HCT116 (cell line): ENCODE measurements at regions not wholly inside any gene's neighbourhood (a gene's known extent, or its start where the extent isn't known, plus 50 kb on each side); places are given as distances from the start of the nearest gene placed in this dataset.

Experiments used
- ATAC-seq: fragments of 200-7000 bp; cut with Tn5 transposase; 2 replicates; pipeline ENCODE4 v1.9.1; 2020; ENCODE audit warnings: mild to moderate bottlenecking, moderate library complexity
- BruUV-seq: library from RNA; stranded (reverse); fragments of 400-500 nt; replicated peaks from 2 replicates; lab custom pipeline; 2021; lab: Mats Ljungman, UMichigan
- CTCF ChIA-PET: fragments of 300-600 bp; sonication (Branson Sonifier 250); formaldehyde crosslinking; loops from one replicate; lab custom pipeline; 2021; ENCODE audit warnings: antibody characterized with exemption; lab: Charles Lee
- POLR2A ChIA-PET: fragments of 300-600, 350-600 bp; sonication (Branson Sonifier 250); formaldehyde crosslinking; loops from one replicate; lab custom pipeline; 2021; ENCODE audit warnings: antibody characterized with exemption; lab: Charles Lee
- RAD21 ChIA-PET, 2 experiments: fragments of 300-600 bp; sonication (Branson Sonifier 250); formaldehyde crosslinking; loops; one replicate each; lab custom pipeline; 2023; ENCODE audit warnings: low total read pairs in 2 of 2; ENCODE audit not compliant: uncharacterized antibody in 2 of 2, unreplicated experiment in 2 of 2, low non-redundant PET in 1 of 2; lab: Charles Lee
- DNase-seq: peaks from one replicate; pipeline ENCODE4 v3.0.0-alpha.2; 2010; ENCODE audit warnings: low read depth, low spot score
- H2AFZ ChIP-seq: fragments of 200-600 bp; shearing (Covaris generic), sonication (generic); 2 replicates; pipeline ENCODE4 v1.6.1; 2017; ENCODE audit warnings: low read depth, mixed run types, mixed read lengths, antibody characterized with exemption, low read length; ENCODE audit not compliant: poor library complexity, severe bottlenecking
- H3K27ac ChIP-seq: 2 replicates; pipeline ENCODE4 v1.5.1; 2012; ENCODE audit warnings: low read depth, low read length
- H3K27me3 ChIP-seq: fragments of 200-600 bp; sonication (generic); 2 replicates; pipeline ENCODE4 v1.6.1; 2016; ENCODE audit warnings: mixed run types, low read length, mixed read lengths; ENCODE audit not compliant: insufficient read depth
- H3K36me3 ChIP-seq, 2 experiments: fragments of 200-500 bp in 1 of 2; fragments of 200-600 bp in 1 of 2; sonication (Bioruptor generic) in 1 of 2; sonication (generic) in 1 of 2; 2 replicates each; pipeline versions ENCODE4 v1.5.1 to v1.6.1; 2014 to 2016; ENCODE audit warnings: low read length in 2 of 2, inconsistent platforms in 1 of 2, mixed read lengths in 1 of 2, mixed run types in 1 of 2; ENCODE audit not compliant: insufficient read depth in 2 of 2, control insufficient read depth in 1 of 2
- H3K4me1 ChIP-seq, 2 experiments: fragments of 200-600 bp in 1 of 2; sonication (generic) in 1 of 2; 2 replicates each; pipeline versions ENCODE4 v1.5.1 to v1.6.1; 2012 to 2017; ENCODE audit warnings: low read length in 2 of 2, inconsistent platforms in 1 of 2, mild to moderate bottlenecking in 1 of 2, mixed read lengths in 1 of 2, mixed run types in 1 of 2, moderate library complexity in 1 of 2; ENCODE audit not compliant: insufficient read depth in 2 of 2, control insufficient read depth in 1 of 2
- H3K4me2 ChIP-seq: fragments of 200-600 bp; sonication (generic); 2 replicates; pipeline ENCODE4 v1.6.1; 2017; ENCODE audit warnings: mixed run types, low read length, mixed read lengths
- H3K4me3 ChIP-seq, 2 experiments: fragments of 200-600 bp in 1 of 2; sonication (generic) in 1 of 2; replicated peaks in 1 of 2; 2 replicates each; pipeline ENCODE4 v1.5.1; 2011 to 2016; ENCODE audit warnings: low read length in 2 of 2, control low read depth in 1 of 2, low read depth in 1 of 2, mild to moderate bottlenecking in 1 of 2, mixed read lengths in 1 of 2, mixed run types in 1 of 2
- H3K79me2 ChIP-seq: fragments of 200-600 bp; sonication (generic); 2 replicates; pipeline ENCODE4 v1.6.1; 2017; ENCODE audit warnings: mild to moderate bottlenecking, mixed run types, low read length, moderate library complexity, mixed read lengths; ENCODE audit not compliant: insufficient read depth
- H3K9ac ChIP-seq: fragments of 200-600 bp; sonication (generic); 2 replicates; pipeline ENCODE4 v1.6.1; 2016; ENCODE audit warnings: low read length, mixed read lengths
- H3K9me2 ChIP-seq: fragments of 200-600 bp; sonication (generic), shearing (Covaris generic); 2 replicates; pipeline ENCODE4 v1.6.1; 2017; ENCODE audit warnings: mixed run types, mild to moderate bottlenecking, moderate library complexity; ENCODE audit not compliant: insufficient read depth
- H3K9me3 ChIP-seq, 2 experiments: fragments of 200-500 bp in 1 of 2; fragments of 200-600 bp in 1 of 2; sonication (Bioruptor generic) in 1 of 2; sonication (generic) in 1 of 2; 2 replicates each; pipeline ENCODE4 v1.6.1; 2014 to 2017; ENCODE audit warnings: low read length in 2 of 2, mixed read lengths in 2 of 2, inconsistent platforms in 1 of 2, low read depth in 1 of 2, mild to moderate bottlenecking in 1 of 2, mixed run types in 1 of 2, moderate library complexity in 1 of 2; ENCODE audit not compliant: control insufficient read depth in 1 of 2, insufficient read depth in 1 of 2
- H4K20me1 ChIP-seq: fragments of 200-600 bp; sonication (generic), shearing (Covaris generic); 2 replicates; pipeline ENCODE4 v1.6.1; 2017; ENCODE audit warnings: mixed run types, mild to moderate bottlenecking, moderate library complexity; ENCODE audit not compliant: insufficient read depth
- CEBPB ChIP-seq: IDR thresholded peaks from 2 replicates; pipeline ENCODE4 v1.6.1; 2012; ENCODE audit warnings: low read depth
- EGR1 ChIP-seq: IDR thresholded peaks from 2 replicates; pipeline ENCODE4 v1.6.1; 2012; ENCODE audit warnings: low read depth
- ELF1 ChIP-seq: IDR thresholded peaks from 2 replicates; pipeline ENCODE4 v1.6.1; 2012; ENCODE audit warnings: low read depth, borderline replicate concordance
- MAX ChIP-seq: IDR thresholded peaks from 2 replicates; pipeline ENCODE4 v1.6.1; 2012
- RAD21 ChIP-seq: IDR thresholded peaks from 2 replicates; pipeline ENCODE4 v1.6.1; 2012; ENCODE audit warnings: low read depth, mild to moderate bottlenecking
- SIN3A ChIP-seq: IDR thresholded peaks from 2 replicates; pipeline ENCODE4 v1.6.1; 2012; ENCODE audit warnings: low read depth
- SP1 ChIP-seq: IDR thresholded peaks from 2 replicates; pipeline ENCODE4 v1.6.1; 2012; ENCODE audit warnings: low read depth
- ZFX ChIP-seq: fragments of 450-650 bp; IDR thresholded peaks from 2 replicates; pipeline ENCODE4 v1.6.1; 2017
- intact Hi-C: fragments of 100-400 bp; cut with micrococcal nuclease; formaldehyde crosslinking; loops from 2 replicates; pipeline ENCODE4 v1.10.0; 2022

DNA sequence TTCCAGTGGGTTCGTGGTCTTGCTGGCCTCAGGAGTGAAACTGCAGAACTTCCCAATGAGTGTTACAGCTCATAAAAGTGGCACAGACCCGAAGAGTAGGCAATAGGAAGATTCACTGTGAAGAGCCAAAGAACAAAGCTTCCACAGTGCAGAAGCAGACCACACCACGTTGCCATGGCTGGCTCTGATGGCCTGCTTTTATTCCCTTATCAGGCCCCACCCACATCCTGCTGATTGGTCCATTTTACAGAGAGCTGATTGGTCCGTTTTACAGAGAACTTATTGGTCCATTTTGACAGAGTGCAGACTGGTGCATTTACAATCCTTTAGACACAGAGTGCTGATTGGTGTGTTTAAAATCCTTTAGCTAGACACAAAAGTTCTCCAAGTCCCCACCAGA lies 131.4 kb upstream of the CHRM3 start:
- no TSS peak for BruUV-seq
- H3K4me2 ChIP-seq = no peak overlapping the region
- intact Hi-C loops = no loop called here
- H3K4me1 ChIP-seq = no peaks in the 10 kb centered on the region
- TF ChIP-seq MAX = no peak
- no peak for DNase-seq
- no peak for ATAC-seq
- H3K4me3 ChIP-seq = no peak overlapping the region
- no peak overlapping the region for H3K27ac ChIP-seq
- no peaks in the 10 kb centered on the region for H3K9me2 ChIP-seq
- H3K9me3 ChIP-seq = peaks cover 8 to 25% of the 10 kb centered on the region in 2 experiments; a peak in 2 of 4 replicates
- H4K20me1 ChIP-seq = no peaks in the 10 kb centered on the region
- ChIA-PET RAD21 (no interaction called here), CTCF (no interaction called here), POLR2A (no interaction called here)
- H3K27me3 ChIP-seq = no peaks in the 10 kb centered on the region
- H3K79me2 ChIP-seq = no peaks in the 10 kb centered on the region
- no peak overlapping the region for H2AFZ ChIP-seq
- no peaks in the 10 kb centered on the region for H3K36me3 ChIP-seq
- no peak overlapping the region for H3K9ac ChIP-seq

DNA sequence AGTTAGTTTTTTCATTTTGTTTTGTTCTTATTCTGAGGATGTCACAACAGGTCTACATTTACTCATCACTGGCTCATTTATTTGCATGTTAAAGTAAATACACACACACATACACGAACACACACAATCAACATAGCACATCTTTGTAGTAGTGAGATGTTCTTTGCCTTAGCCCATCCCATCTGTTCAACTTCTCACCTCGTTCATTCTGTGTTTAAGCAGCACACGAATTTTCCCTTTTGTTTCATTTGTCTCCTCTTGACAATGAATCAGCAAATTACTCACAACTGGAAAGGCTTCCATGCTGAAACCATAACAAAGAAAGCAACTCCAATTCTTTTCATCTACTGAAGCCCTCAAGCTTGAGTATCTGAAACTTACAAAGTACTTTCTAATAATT lies 133.3 kb upstream of the CHRM3 start:
- no TSS peak for BruUV-seq
- ChIA-PET RAD21 (no interaction called here), CTCF (no interaction called here), POLR2A (no interaction called here)
- Histone ChIP-seq H3K79me2 (no peaks in the 10 kb centered on the region), H3K36me3 (no peaks in the 10 kb centered on the region), H3K27me3 (no peaks in the 10 kb centered on the region), H3K4me3 (no peak overlapping the region), H3K27ac (no peak overlapping the region), H3K4me2 (no peak overlapping the region), H3K9me3 (peaks cover 9 to 25% of the 10 kb centered on the region in 2 experiments; a peak in 2 of 4 replicates), H3K9me2 (no peaks in the 10 kb centered on the region), H4K20me1 (no peaks in the 10 kb centered on the region), H3K9ac (no peak overlapping the region), H2AFZ (no peak overlapping the region), H3K4me1 (no peaks in the 10 kb centered on the region)
- no peak for TF ChIP-seq ELF1
- no peak for TF ChIP-seq SIN3A
- TF ChIP-seq RAD21 = no peak
- TF ChIP-seq EGR1 = no peak
- no peak for TF ChIP-seq CEBPB
- no peak for TF ChIP-seq ZFX
- TF ChIP-seq SP1 = no peak
- ATAC-seq (no peak), DNase-seq (no peak)
- intact Hi-C loops = no loop called here
